ENCODE measurements at regions not wholly inside any gene's neighbourhood (a gene's known extent, or its start where the extent isn't known, plus 50 kb on each side); places are given as distances from the start of the nearest gene placed in this dataset.

DNA sequence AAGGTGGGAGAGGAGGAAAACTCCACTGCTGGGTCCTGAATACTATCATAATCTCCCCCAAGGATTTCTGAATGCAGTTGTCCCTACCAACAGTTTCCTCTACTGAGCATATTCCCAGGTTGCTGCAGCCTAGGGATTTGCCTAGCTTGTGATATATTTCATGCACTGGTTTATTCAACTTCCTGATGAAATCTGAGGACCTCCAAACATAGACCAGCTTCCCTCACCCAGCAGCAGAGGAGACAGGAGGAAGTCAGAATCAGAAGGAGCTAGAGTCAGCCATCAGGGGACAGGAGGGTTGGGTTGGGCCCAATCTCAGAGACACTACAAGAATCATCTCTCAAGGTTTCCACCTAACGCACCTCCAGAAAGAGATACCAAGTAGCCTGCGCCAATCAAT is 138.4 kb upstream of the TOP1 start:
- Mint-ChIP-seq H3K27ac (no peak overlapping the region), H3K27me3 (peaks cover 3% of the 10 kb centered on the region), H3K9me3 (ENCODE audit: insufficient read depth) (no peaks in the 10 kb centered on the region), H3K4me1 (no peaks in the 10 kb centered on the region), H3K4me3 (no peak overlapping the region)
- Histone ChIP-seq H3K9ac (ENCODE audit: low read length) (no peak overlapping the region), H2AFZ (ENCODE audit: insufficient read depth, low read depth, low read length, poor library complexity, severe bottlenecking) (no peak overlapping the region), H3K4me1 (ENCODE audit: control insufficient read depth in 2 of 2, insufficient read depth in 2 of 2, low read length in 2 of 2) (no peaks in the 10 kb centered on the region), H4K20me1 (ENCODE audit: control insufficient read depth, insufficient read depth, low read length, poor library complexity, severe bottlenecking) (no peaks in the 10 kb centered on the region), H3K27ac (ENCODE audit: low read length in 2 of 2) (no peak overlapping the region), H3K36me3 (replicated peaks in 1 of 2; ENCODE audit: control extremely low read depth in 1 of 2, control insufficient read depth in 1 of 2, extremely low read depth in 1 of 2, insufficient read depth in 2 of 2, low read length in 1 of 2) (no peaks in the 10 kb centered on the region), H3K27me3 (replicated peaks in 1 of 4; ENCODE audit: control extremely low read depth in 1 of 4, control insufficient read depth in 3 of 4, insufficient read depth in 4 of 4, low read length in 3 of 4) (peaks cover 0 to 3% (median 0%) of the 10 kb centered on the region in 4 experiments), H3K79me2 (ENCODE audit: control insufficient read depth, insufficient read depth, low read length) (no peaks in the 10 kb centered on the region), H3K4me2 (replicated peaks; ENCODE audit: low read depth, low read length, poor library complexity, severe bottlenecking) (no peak overlapping the region), H3K9me3 (ENCODE audit: control extremely low read depth in 1 of 3, control insufficient read depth in 2 of 3, insufficient read depth in 1 of 3, low read length in 2 of 3) (no peaks in the 10 kb centered on the region), H3K4me3 (ENCODE audit: control extremely low read depth in 1 of 5, extremely low read depth in 1 of 5, insufficient read depth in 1 of 5, low read depth in 2 of 5, low read length in 4 of 5) (no peak overlapping the region)
- ChIA-PET CTCF (no interaction called here), POLR2A (no interaction called here)
- DNase-seq (no peak), ATAC-seq (ENCODE audit: low read depth) (no peak)
- intact Hi-C loops (cut with micrococcal nuclease) = no loop called here
- TF ChIP-seq, protein P1, sequence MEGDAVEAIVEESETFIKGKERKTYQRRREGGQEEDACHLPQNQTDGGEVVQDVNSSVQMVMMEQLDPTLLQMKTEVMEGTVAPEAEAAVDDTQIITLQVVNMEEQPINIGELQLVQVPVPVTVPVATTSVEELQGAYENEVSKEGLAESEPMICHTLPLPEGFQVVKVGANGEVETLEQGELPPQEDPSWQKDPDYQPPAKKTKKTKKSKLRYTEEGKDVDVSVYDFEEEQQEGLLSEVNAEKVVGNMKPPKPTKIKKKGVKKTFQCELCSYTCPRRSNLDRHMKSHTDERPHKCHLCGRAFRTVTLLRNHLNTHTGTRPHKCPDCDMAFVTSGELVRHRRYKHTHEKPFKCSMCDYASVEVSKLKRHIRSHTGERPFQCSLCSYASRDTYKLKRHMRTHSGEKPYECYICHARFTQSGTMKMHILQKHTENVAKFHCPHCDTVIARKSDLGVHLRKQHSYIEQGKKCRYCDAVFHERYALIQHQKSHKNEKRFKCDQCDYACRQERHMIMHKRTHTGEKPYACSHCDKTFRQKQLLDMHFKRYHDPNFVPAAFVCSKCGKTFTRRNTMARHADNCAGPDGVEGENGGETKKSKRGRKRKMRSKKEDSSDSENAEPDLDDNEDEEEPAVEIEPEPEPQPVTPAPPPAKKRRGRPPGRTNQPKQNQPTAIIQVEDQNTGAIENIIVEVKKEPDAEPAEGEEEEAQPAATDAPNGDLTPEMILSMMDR (IDR thresholded peaks at IDR 0.05) = no peak
- TF ChIP-seq EZH2 (IDR thresholded peaks at IDR 0.05; ENCODE audit: borderline replicate concordance, insufficient read depth, low read depth, low read length, poor library complexity, severe bottlenecking) = no peak
- WGBS (ENCODE audit: insufficient coverage) = 100% methylated on average over 2 of the region's 2 CpGs

DNA sequence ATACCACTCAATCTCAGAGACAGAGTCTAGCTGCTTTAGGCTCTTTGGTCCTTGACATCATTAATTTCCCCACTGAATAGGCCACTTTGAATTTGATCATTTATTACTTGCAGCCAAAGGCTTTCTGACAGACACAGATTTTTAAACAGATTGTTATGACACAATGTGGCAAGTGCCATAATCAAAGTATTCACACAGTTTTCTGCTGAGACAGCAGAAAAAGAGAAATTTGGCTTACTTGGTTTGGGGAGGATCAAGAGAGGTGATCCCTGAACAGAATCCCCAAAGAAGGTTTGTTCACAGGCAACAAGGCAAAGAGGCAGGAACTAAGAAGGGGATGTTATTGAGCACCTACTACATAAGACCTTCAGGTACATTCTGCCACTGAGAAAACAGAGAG is 138.0 kb upstream of the TOP1 start:
- Mint-ChIP-seq H3K4me3 (no peak overlapping the region), H3K27me3 (peaks cover 3% of the 10 kb centered on the region), H3K9me3 (ENCODE audit: insufficient read depth) (no peaks in the 10 kb centered on the region), H3K4me1 (no peaks in the 10 kb centered on the region), H3K27ac (no peak overlapping the region)
- Histone ChIP-seq H3K9ac (ENCODE audit: low read length) (no peak overlapping the region), H4K20me1 (ENCODE audit: control insufficient read depth, insufficient read depth, low read length, poor library complexity, severe bottlenecking) (no peaks in the 10 kb centered on the region), H3K4me3 (ENCODE audit: control extremely low read depth in 1 of 5, extremely low read depth in 1 of 5, insufficient read depth in 1 of 5, low read depth in 2 of 5, low read length in 4 of 5) (no peak overlapping the region), H3K4me2 (replicated peaks; ENCODE audit: low read depth, low read length, poor library complexity, severe bottlenecking) (no peak overlapping the region), H3K79me2 (ENCODE audit: control insufficient read depth, insufficient read depth, low read length) (no peaks in the 10 kb centered on the region), H2AFZ (ENCODE audit: insufficient read depth, low read depth, low read length, poor library complexity, severe bottlenecking) (no peak overlapping the region), H3K27ac (ENCODE audit: low read length in 2 of 2) (no peak overlapping the region), H3K9me3 (ENCODE audit: control extremely low read depth in 1 of 3, control insufficient read depth in 2 of 3, insufficient read depth in 1 of 3, low read length in 2 of 3) (no peaks in the 10 kb centered on the region), H3K36me3 (replicated peaks in 1 of 2; ENCODE audit: control extremely low read depth in 1 of 2, control insufficient read depth in 1 of 2, extremely low read depth in 1 of 2, insufficient read depth in 2 of 2, low read length in 1 of 2) (no peaks in the 10 kb centered on the region), H3K27me3 (replicated peaks in 1 of 4; ENCODE audit: control extremely low read depth in 1 of 4, control insufficient read depth in 3 of 4, insufficient read depth in 4 of 4, low read length in 3 of 4) (peaks cover 0 to 3% (median 0%) of the 10 kb centered on the region in 4 experiments), H3K4me1 (ENCODE audit: control insufficient read depth in 2 of 2, insufficient read depth in 2 of 2, low read length in 2 of 2) (no peaks in the 10 kb centered on the region)
- no peak for ATAC-seq (ENCODE audit: low read depth)
- CTCF ChIA-PET = no interaction called here
- TF ChIP-seq, protein P1 (IDR thresholded peaks at IDR 0.05) = no peak
- no peak for TF ChIP-seq EZH2 (IDR thresholded peaks at IDR 0.05; ENCODE audit: borderline replicate concordance, insufficient read depth, low read depth, low read length, poor library complexity, severe bottlenecking)
- POLR2A ChIA-PET = no interaction called here
- DNase-seq = no peak
- intact Hi-C loops (cut with micrococcal nuclease) = no loop called here

All from B cell (primary cell).